ENCODE measurements at regions not wholly inside any gene's neighbourhood (a gene's known extent, or its start where the extent isn't known, plus 50 kb on each side); places are given as distances from the start of the nearest gene placed in this dataset.

GRCh38 chr9:24095246-24095645, 269.2 kb upstream of the ELAVL2 start:
- intact Hi-C loops (cut with micrococcal nuclease; ENCODE audit: unreplicated experiment): no loop called here
- BruUV-seq (replicated peaks): no TSS peak
- CTCF ChIA-PET (ENCODE audit: unreplicated experiment): no interaction called here

GRCh38 chr9:24090566-24090965, 264.5 kb upstream of the ELAVL2 start:
- H3K4me1 ChIP-seq (ENCODE audit: insufficient read depth, low read length, poor library complexity, severe bottlenecking): no peaks in the 10 kb centered on the region
- H3K4me3 ChIP-seq (ENCODE audit: low read depth, low read length, poor library complexity, severe bottlenecking): no peak overlapping the region
- H3K79me2 ChIP-seq (ENCODE audit: insufficient read depth, low read depth, low read length): no peaks in the 10 kb centered on the region
- H3K4me2 ChIP-seq (ENCODE audit: low read length): no peak overlapping the region
- DNase-seq (ENCODE audit: low spot score): no peak
- no peak overlapping the region for H2AFZ ChIP-seq (ENCODE audit: low read length)
- H3K9me3 ChIP-seq (ENCODE audit: low read length): no peaks in the 10 kb centered on the region
- H4K20me1 ChIP-seq (ENCODE audit: insufficient read depth, low read length): no peaks in the 10 kb centered on the region
- TF ChIP-seq EZH2phosphoT487 (IDR thresholded peaks at IDR 0.05; ENCODE audit: borderline replicate concordance, low read depth, low read length): no peak
- TF ChIP-seq CTCF (conservative IDR thresholded peaks at IDR 0.05; ENCODE audit: low read length): no peak
- ChIA-PET CTCF (ENCODE audit: unreplicated experiment) (no interaction called here), POLR2A (no interaction called here)
- BruUV-seq (replicated peaks): no TSS peak
- no peaks in the 10 kb centered on the region for H3K9me2 ChIP-seq (ENCODE audit: insufficient read depth, low read length)
- no peak overlapping the region for H3K27ac ChIP-seq (ENCODE audit: low read depth, low read length, poor library complexity, severe bottlenecking)
- no peaks in the 10 kb centered on the region for H3K36me3 ChIP-seq (ENCODE audit: insufficient read depth, low read length)
- intact Hi-C loops (cut with micrococcal nuclease; ENCODE audit: unreplicated experiment): no loop called here

More at GRCh38 chr9:24095246-24095645, 269.2 kb upstream of the ELAVL2 start:
- Histone ChIP-seq H3K4me3 (ENCODE audit: low read depth, low read length, poor library complexity, severe bottlenecking) (no peak overlapping the region), H3K79me2 (ENCODE audit: insufficient read depth, low read depth, low read length) (no peaks in the 10 kb centered on the region), H3K9me2 (ENCODE audit: insufficient read depth, low read length) (no peaks in the 10 kb centered on the region), H3K4me1 (ENCODE audit: insufficient read depth, low read length, poor library complexity, severe bottlenecking) (no peaks in the 10 kb centered on the region), H3K9me3 (ENCODE audit: low read length) (no peaks in the 10 kb centered on the region), H3K4me2 (ENCODE audit: low read length) (no peak overlapping the region), H2AFZ (ENCODE audit: low read length) (no peak overlapping the region), H3K27ac (ENCODE audit: low read depth, low read length, poor library complexity, severe bottlenecking) (no peak overlapping the region), H4K20me1 (ENCODE audit: insufficient read depth, low read length) (no peaks in the 10 kb centered on the region), H3K36me3 (ENCODE audit: insufficient read depth, low read length) (no peaks in the 10 kb centered on the region)
- DNase-seq (ENCODE audit: low spot score): no peak
- TF ChIP-seq EZH2phosphoT487 (IDR thresholded peaks at IDR 0.05; ENCODE audit: borderline replicate concordance, low read depth, low read length): no peak
- TF ChIP-seq CTCF (conservative IDR thresholded peaks at IDR 0.05; ENCODE audit: low read length): no peak
- POLR2A ChIA-PET: no interaction called here

GRCh38 chr9:24073666-24074065, 247.6 kb upstream of the ELAVL2 start:
- no peak for DNase-seq (ENCODE audit: low spot score)
- ChIA-PET POLR2A (no interaction called here), CTCF (ENCODE audit: unreplicated experiment) (no interaction called here)
- Histone ChIP-seq H3K36me3 (ENCODE audit: insufficient read depth, low read length) (no peaks in the 10 kb centered on the region), H4K20me1 (ENCODE audit: insufficient read depth, low read length) (no peaks in the 10 kb centered on the region), H3K9me3 (ENCODE audit: low read length) (no peaks in the 10 kb centered on the region), H3K4me1 (ENCODE audit: insufficient read depth, low read length, poor library complexity, severe bottlenecking) (no peaks in the 10 kb centered on the region), H3K27ac (ENCODE audit: low read depth, low read length, poor library complexity, severe bottlenecking) (no peak overlapping the region), H3K4me2 (ENCODE audit: low read length) (no peak overlapping the region), H3K9me2 (ENCODE audit: insufficient read depth, low read length) (no peaks in the 10 kb centered on the region), H3K4me3 (ENCODE audit: low read depth, low read length, poor library complexity, severe bottlenecking) (no peak overlapping the region), H3K79me2 (ENCODE audit: insufficient read depth, low read depth, low read length) (no peaks in the 10 kb centered on the region), H2AFZ (ENCODE audit: low read length) (no peak overlapping the region)
- TF ChIP-seq CTCF (conservative IDR thresholded peaks at IDR 0.05; ENCODE audit: low read length) (no peak), EZH2phosphoT487 (IDR thresholded peaks at IDR 0.05; ENCODE audit: borderline replicate concordance, low read depth, low read length) (no peak)
- intact Hi-C loops (cut with micrococcal nuclease; ENCODE audit: unreplicated experiment): no loop called here
- no TSS peak for BruUV-seq (replicated peaks)
